AG10803 (cell line): ENCODE measurements at regions not wholly inside any gene's neighbourhood (a gene's known extent, or its start where the extent isn't known, plus 50 kb on each side); places are given as distances from the start of the nearest gene placed in this dataset.

Experiments used
- DNase-seq: peaks from one replicate; pipeline ENCODE4 v3.0.0; 2010; ENCODE audit warnings: low read depth
- H3K4me3 ChIP-seq: 2 replicates; pipeline ENCODE4 v1.5.1; 2011; ENCODE audit warnings: mild to moderate bottlenecking, low read length, control low read depth
- CTCF ChIP-seq: conservative IDR thresholded peaks from 2 replicates; pipeline ENCODE4 v1.5.1; 2011; ENCODE audit warnings: mild to moderate bottlenecking, low read length, control low read depth, inconsistent platforms

- no peak overlapping the region for H3K4me3 ChIP-seq
- DNase-seq: no peak
- no peak for TF ChIP-seq CTCF
These were observed 136.7 kb upstream of the ZNF91 start for GRCh38 chr19:23531976-23532375.

GRCh38 chr19:23531231-23531790 is 136.0 kb upstream of the ZNF91 start:
- no peak overlapping the region for H3K4me3 ChIP-seq
- DNase-seq: no peak
- no peak for TF ChIP-seq CTCF

- DNase-seq: no peak
- H3K4me3 ChIP-seq: no peak overlapping the region
- no peak for TF ChIP-seq CTCF
These were observed 133.1 kb upstream of the ZNF91 start for GRCh38 chr19:23528376-23528775.

GRCh38 chr19:23527797-23528196 is 132.5 kb upstream of the ZNF91 start:
- no peak for DNase-seq
- TF ChIP-seq CTCF: no peak
- H3K4me3 ChIP-seq: no peak overlapping the region

- DNase-seq: no peak
- no peak for TF ChIP-seq CTCF
- no peak overlapping the region for H3K4me3 ChIP-seq
These were observed 131.0 kb upstream of the ZNF91 start for GRCh38 chr19:23526302-23526701.

- no peak overlapping the region for H3K4me3 ChIP-seq
- no peak for DNase-seq
- no peak for TF ChIP-seq CTCF
These were observed 130.1 kb upstream of the ZNF91 start for GRCh38 chr19:23525276-23525852.

- TF ChIP-seq CTCF: no peak
- H3K4me3 ChIP-seq: no peak overlapping the region
- DNase-seq: no peak
These were observed 128.6 kb upstream of the ZNF91 start for GRCh38 chr19:23523863-23524262.
